ENCODE measurements at regions not wholly inside any gene's neighbourhood (a gene's known extent, or its start where the extent isn't known, plus 50 kb on each side); places are given as distances from the start of the nearest gene placed in this dataset.

GRCh38 chr22:48748113-48748859, 1079.4 kb downstream of the BRD1 start:
- H3K4me3 ChIP-seq (ENCODE audit: low read length): no peak overlapping the region
- DNase-seq (ENCODE audit: low read depth): no peak
- TF ChIP-seq CTCF (IDR thresholded peaks at IDR 0.05; ENCODE audit: insufficient read depth, low read depth, low read length, missing control alignments): no peak

GRCh38 chr22:48746789-48747425, 1080.8 kb downstream of the BRD1 start:
- DNase-seq (ENCODE audit: low read depth): no peak
- no peak overlapping the region for H3K4me3 ChIP-seq (ENCODE audit: low read length)
- TF ChIP-seq CTCF (IDR thresholded peaks at IDR 0.05; ENCODE audit: insufficient read depth, low read depth, low read length, missing control alignments): no peak

GRCh38 chr22:48745842-48746788, 1081.6 kb downstream of the BRD1 start:
- TF ChIP-seq CTCF (IDR thresholded peaks at IDR 0.05; ENCODE audit: insufficient read depth, low read depth, low read length, missing control alignments): no peak
- H3K4me3 ChIP-seq (ENCODE audit: low read length): no peak overlapping the region
- no peak for DNase-seq (ENCODE audit: low read depth)

- no peak overlapping the region for H3K4me3 ChIP-seq (ENCODE audit: low read length)
- no peak for DNase-seq (ENCODE audit: low read depth)
- no peak for TF ChIP-seq CTCF (IDR thresholded peaks at IDR 0.05; ENCODE audit: insufficient read depth, low read depth, low read length, missing control alignments)
Measured at GRCh38 chr22:48744967-48745841, 1082.5 kb downstream of the BRD1 start.

GRCh38 chr22:48744283-48744641, 1083.4 kb downstream of the BRD1 start:
- H3K4me3 ChIP-seq (ENCODE audit: low read length): no peak overlapping the region
- DNase-seq (ENCODE audit: low read depth): no peak
- TF ChIP-seq CTCF (IDR thresholded peaks at IDR 0.05; ENCODE audit: insufficient read depth, low read depth, low read length, missing control alignments): no peak

GRCh38 chr22:48743601-48744282, 1083.9 kb downstream of the BRD1 start:
- TF ChIP-seq CTCF (IDR thresholded peaks at IDR 0.05; ENCODE audit: insufficient read depth, low read depth, low read length, missing control alignments): no peak
- no peak overlapping the region for H3K4me3 ChIP-seq (ENCODE audit: low read length)
- no peak for DNase-seq (ENCODE audit: low read depth)

All from epithelial cell of esophagus (primary cell).